SK-N-SH treated with all-trans-retinoic acid at 6 μM for 48 hours (cell line): ENCODE measurements at regions not wholly inside any gene's neighbourhood (a gene's known extent, or its start where the extent isn't known, plus 50 kb on each side); places are given as distances from the start of the nearest gene placed in this dataset.

Source experiments
- ATAC-seq: fragments of 200-7000 bp; cut with Tn5 transposase; 3 replicates; pipeline ENCODE4 v1.9.1; 2020; ENCODE audit warnings: mild to moderate bottlenecking, moderate library complexity
- ARNTL ChIP-seq: fragments of 450-650 bp; formaldehyde crosslinking; IDR thresholded peaks from 2 replicates; pipeline ENCODE4 v1.5.0; 2020; ENCODE audit warnings: low read depth, mild to moderate bottlenecking, moderate library complexity, borderline replicate concordance
- BACH2 ChIP-seq: fragments of 250-450 bp; sonication (Bioruptor Pico); IDR thresholded peaks from 2 replicates; pipeline ENCODE4 v1.9.0; 2021; ENCODE audit warnings: mild to moderate bottlenecking, borderline replicate concordance
- CREB5 ChIP-seq: fragments of 250-450 bp; sonication (Bioruptor Pico); IDR thresholded peaks from 2 replicates; pipeline ENCODE4 v1.5.1; 2020; ENCODE audit warnings: low read depth, mild to moderate bottlenecking, moderate library complexity
- CSDC2 ChIP-seq: fragments of 250-450 bp; sonication (Bioruptor Pico); IDR thresholded peaks from 2 replicates; pipeline ENCODE4 v1.5.0; 2020; ENCODE audit warnings: mild to moderate bottlenecking, moderate library complexity
- CSRNP3 ChIP-seq: fragments of 250-450 bp; sonication (Bioruptor Pico); IDR thresholded peaks from 2 replicates; pipeline ENCODE4 v1.5.1; 2021; ENCODE audit warnings: mild to moderate bottlenecking, moderate library complexity
- ESRRG ChIP-seq: fragments of 250-450 bp; sonication (Bioruptor Pico); IDR thresholded peaks from 2 replicates; pipeline ENCODE4 v1.6.1; 2021; ENCODE audit warnings: mild to moderate bottlenecking
- ISL1 ChIP-seq: fragments of 250-450 bp; sonication (Bioruptor Pico); IDR thresholded peaks from 2 replicates; pipeline ENCODE4 v2.1.2; 2022; ENCODE audit warnings: mild to moderate bottlenecking, moderate library complexity
- OSR1 ChIP-seq: fragments of 250-450 bp; sonication (Bioruptor Pico); IDR thresholded peaks from 2 replicates; pipeline ENCODE4 v1.8.0; 2022; ENCODE audit warnings: moderate library complexity, mild to moderate bottlenecking, inconsistent platforms
- PPARA ChIP-seq: fragments of 250-450 bp; sonication (Bioruptor Pico); IDR thresholded peaks from 2 replicates; pipeline ENCODE4 v1.5.0; 2020; ENCODE audit warnings: mild to moderate bottlenecking, borderline replicate concordance
- RARB ChIP-seq: fragments of 250-450 bp; sonication (Bioruptor Pico); IDR thresholded peaks from 2 replicates; pipeline ENCODE4 v1.8.0; 2021; ENCODE audit warnings: mild to moderate bottlenecking, moderate library complexity
- SNAI2 ChIP-seq: fragments of 250-450 bp; sonication (Bioruptor Pico); IDR thresholded peaks from 2 replicates; pipeline ENCODE4 v1.5.0; 2020; ENCODE audit warnings: mild to moderate bottlenecking, moderate library complexity
- TCF4 ChIP-seq: fragments of 250-450 bp; sonication (Bioruptor Pico); IDR thresholded peaks from 2 replicates; pipeline ENCODE4 v1.8.0; 2021; ENCODE audit warnings: mild to moderate bottlenecking, moderate library complexity, borderline replicate concordance
- TOX ChIP-seq: fragments of 250-450 bp; sonication (Bioruptor Pico); IDR thresholded peaks from 2 replicates; pipeline ENCODE4 v1.8.0; 2021; ENCODE audit warnings: mild to moderate bottlenecking, moderate library complexity, borderline replicate concordance
- TSHZ2 ChIP-seq: fragments of 250-450 bp; sonication (Bioruptor Pico); IDR thresholded peaks from 2 replicates; pipeline ENCODE4 v1.5.0; 2020; ENCODE audit warnings: mild to moderate bottlenecking, moderate library complexity
- ZC3H10 ChIP-seq: fragments of 250-450 bp; sonication (Bioruptor Pico); IDR thresholded peaks from 2 replicates; pipeline ENCODE4 v1.5.1; 2021; ENCODE audit warnings: mild to moderate bottlenecking, moderate library complexity
- ZFP3 ChIP-seq: fragments of 250-450 bp; sonication (Bioruptor Pico); IDR thresholded peaks from 2 replicates; pipeline ENCODE4 v1.5.0; 2020; ENCODE audit warnings: mild to moderate bottlenecking, moderate library complexity
- ZFP30 ChIP-seq: fragments of 450-650 bp; formaldehyde crosslinking; IDR thresholded peaks from 2 replicates; pipeline ENCODE4 v1.5.0; 2022; ENCODE audit warnings: mild to moderate bottlenecking, moderate library complexity
- ZNF565 ChIP-seq: fragments of 450-650 bp; formaldehyde crosslinking; conservative IDR thresholded peaks from 2 replicates; pipeline ENCODE4 v1.5.0; 2020; ENCODE audit warnings: low read depth, mild to moderate bottlenecking, moderate library complexity
- ZNF70 ChIP-seq: fragments of 450-650 bp; formaldehyde crosslinking; IDR thresholded peaks from 2 replicates; pipeline ENCODE4 v1.5.0; 2020; ENCODE audit warnings: mild to moderate bottlenecking, moderate library complexity
- ZNF8 ChIP-seq: fragments of 450-650 bp; formaldehyde crosslinking; IDR thresholded peaks from 2 replicates; pipeline ENCODE4 v1.5.0; 2020; ENCODE audit warnings: mild to moderate bottlenecking, moderate library complexity

- no peak for TF ChIP-seq TSHZ2 (CRISPR knock-in tag)
- TF ChIP-seq OSR1 (CRISPR knock-in tag), result no peak
- no peak for TF ChIP-seq ZC3H10 (CRISPR knock-in tag)
- TF ChIP-seq ISL1 (CRISPR knock-in tag), result no peak
- no peak for TF ChIP-seq ZFP30 (CRISPR knock-in tag)
- TF ChIP-seq CSRNP3 (CRISPR knock-in tag), result no peak
- no peak for ATAC-seq
These were observed 76.3 kb upstream of the CNTN5 start for GRCh38 chr11:98944461-98944860.

GRCh38 chr11:98952107-98952506, 68.6 kb upstream of the CNTN5 start:
- no peak for TF ChIP-seq ESRRG (CRISPR knock-in tag)
- no peak for TF ChIP-seq ZNF70
- no peak for TF ChIP-seq BACH2
- TF ChIP-seq CREB5 (CRISPR knock-in tag), result no peak
- TF ChIP-seq ARNTL (CRISPR knock-in tag), result no peak
- no peak for TF ChIP-seq PPARA (CRISPR knock-in tag)
- TF ChIP-seq ZC3H10 (CRISPR knock-in tag), result no peak
- no peak for TF ChIP-seq ZFP3 (CRISPR knock-in tag)
- TF ChIP-seq ZFP30 (CRISPR knock-in tag), result no peak
- no peak for TF ChIP-seq SNAI2 (CRISPR knock-in tag)
- no peak for TF ChIP-seq TCF4
- TF ChIP-seq TSHZ2 (CRISPR knock-in tag), result no peak
- TF ChIP-seq OSR1 (CRISPR knock-in tag), result no peak
- TF ChIP-seq CSDC2 (CRISPR knock-in tag), result no peak
- no peak for TF ChIP-seq ZNF8 (CRISPR knock-in tag)
- no peak for TF ChIP-seq RARB (CRISPR knock-in tag)
- TF ChIP-seq TOX, result no peak
- TF ChIP-seq, all 23 proteins: peak for 0
- no peak for ATAC-seq

GRCh38 chr11:98955551-98955950, 65.2 kb upstream of the CNTN5 start:
- TF ChIP-seq SNAI2 (CRISPR knock-in tag), result no peak
- no peak for TF ChIP-seq ZNF565 (CRISPR knock-in tag)
- TF ChIP-seq ZC3H10 (CRISPR knock-in tag), result no peak
- TF ChIP-seq ZNF8 (CRISPR knock-in tag), result no peak
- TF ChIP-seq TOX, result no peak
- no peak for TF ChIP-seq BACH2
- no peak for TF ChIP-seq OSR1 (CRISPR knock-in tag)
- no peak for TF ChIP-seq ZFP3 (CRISPR knock-in tag)
- no peak for TF ChIP-seq ESRRG (CRISPR knock-in tag)
- no peak for TF ChIP-seq CSRNP3 (CRISPR knock-in tag)
- TF ChIP-seq ISL1 (CRISPR knock-in tag), result no peak
- TF ChIP-seq TCF4, result no peak
- TF ChIP-seq TSHZ2 (CRISPR knock-in tag), result no peak
- no peak for TF ChIP-seq RARB (CRISPR knock-in tag)
- TF ChIP-seq, all 23 proteins: peak for 0
- no peak for ATAC-seq
